Stimulated activated CD8-positive, alpha-beta memory T cell treated with anti-CD3 and anti-CD28 coated beads, Interleukin-4, amount 100 ng/mL, for 48 hours (primary cell): ENCODE measurements at regions not wholly inside any gene's neighbourhood (a gene's known extent, or its start where the extent isn't known, plus 50 kb on each side); places are given as distances from the start of the nearest gene placed in this dataset.
A peak's percentile ranks its signal among the peaks of the same experiment; 100 is the strongest.

Experiments
- DNase-seq: peaks from one replicate; pipeline ENCODE4 v3.0.0-alpha.2; 2020

- no peak for DNase-seq
Observed at GRCh38 chr9:113793558-113793957, 82.6 kb upstream of the ZNF618 start.

GRCh38 chr9:113794721-113795120 is 81.4 kb upstream of the ZNF618 start:
- DNase-seq = no peak

DNA sequence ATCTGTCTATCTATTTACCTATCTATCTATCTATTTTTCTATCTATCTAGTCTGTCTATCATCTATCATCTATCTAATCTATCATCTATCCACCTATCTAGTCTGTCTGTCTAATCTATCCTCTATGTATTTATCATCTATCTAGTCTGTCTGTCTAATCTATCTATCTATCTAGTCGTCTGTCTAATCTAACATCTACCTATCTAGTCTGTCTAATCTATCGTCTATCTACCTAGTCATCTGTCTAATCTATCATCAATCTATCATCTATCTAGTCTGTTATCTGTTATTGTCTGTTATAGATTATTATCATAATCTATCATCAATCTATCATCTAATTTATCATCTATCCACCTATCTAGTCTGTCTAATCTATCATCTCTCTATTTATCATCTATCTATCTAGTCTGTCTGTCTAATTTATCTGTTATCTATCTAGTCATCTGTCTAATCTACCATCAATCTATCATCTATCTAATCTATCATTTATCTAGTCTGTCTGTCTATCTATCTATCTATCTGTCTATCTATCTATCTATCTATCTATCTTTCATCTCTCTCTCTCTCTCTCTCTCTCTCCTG is 80.2 kb upstream of the ZNF618 start:
- no peak for DNase-seq

DNA sequence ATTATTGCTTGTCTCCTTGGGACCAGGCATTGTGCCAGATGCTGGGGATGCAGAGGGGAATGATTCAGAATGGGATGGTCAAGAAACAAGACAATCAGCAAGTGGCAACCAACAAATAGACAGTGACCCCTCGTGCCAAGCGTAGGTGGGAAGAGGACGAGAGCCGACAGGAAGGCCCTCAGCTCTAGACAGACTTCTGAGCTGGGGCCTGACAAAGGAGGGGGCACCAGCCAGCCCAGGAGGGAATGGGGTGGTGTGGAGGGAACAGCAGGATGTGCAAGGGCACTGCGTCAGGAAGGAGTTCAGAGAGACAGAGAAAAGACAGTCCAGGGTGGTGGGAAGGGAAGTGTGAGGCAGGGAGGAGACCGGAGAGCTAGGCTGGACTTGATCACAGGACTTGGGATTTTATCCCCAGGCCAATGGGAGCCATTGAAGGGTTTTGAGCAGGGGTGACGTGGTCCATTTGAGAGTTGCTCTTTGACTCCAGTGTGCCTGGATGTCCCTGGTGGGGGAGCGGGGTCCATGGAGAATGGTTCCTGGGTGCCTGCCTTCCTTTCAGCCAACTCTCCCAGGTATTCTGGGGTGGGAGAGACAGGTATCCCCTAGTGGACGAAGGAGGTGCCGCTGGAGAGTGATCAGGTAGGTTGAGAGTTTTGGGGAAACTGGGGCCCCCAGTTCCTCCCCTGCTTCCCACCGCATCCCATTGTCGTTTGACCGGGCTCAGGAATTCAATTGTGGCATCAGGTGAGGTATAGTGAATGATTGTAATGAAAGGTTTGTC is 79.3 kb upstream of the ZNF618 start:
- DNase-seq = no peak

DNA sequence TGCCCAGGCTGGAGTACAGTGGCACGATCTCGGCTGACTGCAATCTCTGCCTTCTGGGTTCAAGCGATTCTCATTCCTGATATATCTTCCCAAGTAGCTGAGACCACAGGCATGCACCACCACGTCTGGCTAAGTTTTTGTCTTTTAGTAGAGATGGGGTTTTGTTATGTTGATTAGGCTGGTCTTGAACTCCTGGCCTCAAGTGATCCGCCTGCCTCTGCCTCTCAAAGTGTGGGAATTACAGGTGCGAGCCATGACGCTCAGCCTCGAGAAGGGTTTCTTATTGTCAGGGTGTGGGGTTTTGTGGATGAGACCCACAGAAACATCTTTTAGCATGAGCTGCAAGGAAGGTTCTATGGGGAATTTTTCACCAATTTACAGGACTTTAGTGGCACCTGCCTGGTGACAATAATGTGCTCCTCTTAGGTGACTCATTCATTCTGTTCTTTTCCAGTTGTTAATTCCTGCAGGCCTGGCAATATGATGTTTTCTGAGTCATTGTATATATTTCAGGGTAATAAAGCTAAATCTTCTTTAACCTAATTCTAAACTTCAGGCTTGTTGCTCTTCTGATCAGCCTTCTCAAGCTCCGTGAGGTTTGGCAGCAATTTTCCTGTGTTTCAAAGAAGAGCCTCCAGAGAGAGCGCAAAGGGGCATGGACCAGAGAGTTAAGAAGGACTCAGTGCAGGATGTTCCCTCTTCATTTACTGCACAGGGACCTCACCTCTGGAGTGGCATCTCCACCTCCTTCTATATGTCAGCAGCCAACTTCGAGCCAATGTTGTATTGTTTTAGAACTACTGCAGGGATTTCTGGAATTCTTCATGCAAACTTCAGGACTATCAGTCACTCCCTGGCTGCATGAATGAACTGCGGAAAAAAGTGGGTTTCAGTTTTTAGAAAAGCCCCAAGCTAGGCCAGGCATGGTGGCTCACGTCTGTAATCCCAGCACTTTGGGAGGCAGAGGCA is 77.8 kb upstream of the ZNF618 start:
- no peak for DNase-seq

GRCh38 chr9:113800276-113800675 is 75.8 kb upstream of the ZNF618 start:
- no peak for DNase-seq

GRCh38 chr9:113803811-113804589 is 72.1 kb upstream of the ZNF618 start:
- DNase-seq = no peak

DNA sequence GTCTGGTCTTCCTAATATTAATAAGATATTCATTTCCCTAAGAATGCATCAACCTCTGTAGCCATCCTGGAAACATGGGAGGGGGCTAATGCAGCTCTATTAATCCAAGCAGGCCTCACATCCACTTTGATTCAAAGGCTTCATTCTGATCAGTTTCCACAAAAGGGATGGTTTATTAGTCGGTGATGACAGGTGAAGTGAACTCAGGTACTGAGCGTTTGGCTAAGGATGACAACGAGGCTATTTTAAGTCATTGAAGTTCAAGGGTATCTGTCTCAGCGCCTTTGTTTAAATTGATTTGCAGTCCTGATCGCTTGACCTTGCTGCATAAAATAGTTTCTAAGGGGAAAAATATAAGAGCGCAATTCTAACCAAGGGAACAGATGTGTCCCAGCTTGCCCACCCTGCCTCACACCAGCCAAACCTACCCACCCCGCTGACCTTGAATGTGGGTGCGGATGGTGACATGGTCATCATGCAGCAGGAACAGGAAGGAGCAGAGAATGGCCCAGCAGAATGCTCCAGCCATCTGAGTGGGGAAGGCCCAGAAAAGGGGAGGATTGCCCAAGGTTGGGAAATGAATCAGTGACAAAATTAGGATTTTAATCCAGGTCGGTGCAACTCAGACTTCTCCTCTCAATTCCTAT is 70.5 kb upstream of the ZNF618 start:
- DNase-seq = no peak

GRCh38 chr9:113807173-113808061 is 68.7 kb upstream of the ZNF618 start:
- DNase-seq = peak; percentile 56

DNA sequence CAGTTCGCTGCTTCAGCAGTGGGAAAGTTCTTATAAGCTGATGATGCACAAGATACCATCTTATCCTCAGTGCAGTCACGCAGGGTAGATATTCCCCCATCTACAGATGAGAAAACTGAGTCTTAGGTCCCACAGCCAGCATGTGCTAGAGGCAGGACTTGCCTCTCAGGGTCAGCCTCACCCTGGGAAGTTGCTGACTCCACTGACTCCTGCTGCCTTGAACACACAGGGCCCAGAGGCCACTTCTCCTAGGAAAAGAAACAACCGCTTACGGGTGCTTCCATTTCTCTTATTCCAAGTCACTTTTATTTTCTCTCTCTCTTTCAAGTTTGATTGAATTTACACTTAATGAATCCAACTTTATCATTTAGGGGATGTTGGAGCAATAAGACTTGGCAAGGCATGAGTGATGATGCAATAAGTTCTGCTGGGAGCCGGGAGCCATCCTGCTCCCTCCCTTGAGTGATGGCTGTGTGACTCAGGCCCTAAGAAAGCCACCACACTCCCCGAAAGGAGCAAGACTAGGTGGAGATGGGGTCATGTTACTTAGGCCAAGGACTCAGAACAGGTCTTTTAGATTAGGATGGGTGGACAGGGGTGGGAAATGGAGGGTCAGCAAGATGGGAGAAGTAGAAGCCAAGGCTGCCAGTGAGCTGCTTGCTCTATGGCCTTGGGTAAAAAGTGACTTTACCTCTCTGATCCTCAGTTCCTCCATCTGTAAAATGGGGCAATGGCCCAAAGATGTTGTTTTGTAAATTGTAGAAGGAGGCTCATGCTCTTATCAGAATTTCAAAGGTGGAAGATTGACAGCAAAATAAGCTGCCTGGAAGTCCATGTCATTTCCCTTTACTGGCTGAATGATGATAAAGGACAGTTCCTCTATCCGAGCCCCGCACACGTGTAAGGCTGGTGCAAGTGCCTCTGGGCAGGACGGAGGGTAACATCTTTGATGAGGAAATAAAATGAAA is 67.4 kb upstream of the ZNF618 start:
- no peak for DNase-seq

- no peak for DNase-seq
Observed at GRCh38 chr9:113817171-113817570, 58.9 kb upstream of the ZNF618 start.

GRCh38 chr9:113818391-113818790 is 57.7 kb upstream of the ZNF618 start:
- DNase-seq = no peak

GRCh38 chr9:113822315-113822714 is 53.8 kb upstream of the ZNF618 start:
- no peak for DNase-seq

GRCh38 chr9:113823421-113823820 is 52.7 kb upstream of the ZNF618 start:
- no peak for DNase-seq
